ENCODE measurements at regions not wholly inside any gene's neighbourhood (a gene's known extent, or its start where the extent isn't known, plus 50 kb on each side); places are given as distances from the start of the nearest gene placed in this dataset.

- H3K27ac ChIP-seq = no peak overlapping the region
- H3K4me3 ChIP-seq = no peak overlapping the region
- no peaks in the 10 kb centered on the region for H3K9me3 ChIP-seq
- DNase-seq (ENCODE audit: low spot score in 2 of 2) = no peak
- 85% methylated on average over 6 of the region's 6 CpGs for WGBS
- no peaks in the 10 kb centered on the region for H3K36me3 ChIP-seq
- TF ChIP-seq EP300 (IDR thresholded peaks at IDR 0.05) = no peak
- TF ChIP-seq POLR2AphosphoS5 (IDR thresholded peaks at IDR 0.05) = no peak
- TF ChIP-seq CTCF (IDR thresholded peaks at IDR 0.05) = no peak
- TF ChIP-seq POLR2A (IDR thresholded peaks at IDR 0.05) = no peak
- no peaks in the 10 kb centered on the region for H3K27me3 ChIP-seq
- H3K4me1 ChIP-seq = no peaks in the 10 kb centered on the region
Measured at GRCh38 chr1:208556461-208556860, 312.3 kb upstream of the PLXNA2 start.

GRCh38 chr1:208557046-208557722, 313.0 kb upstream of the PLXNA2 start:
- no peaks in the 10 kb centered on the region for H3K4me1 ChIP-seq
- TF ChIP-seq EP300 (IDR thresholded peaks at IDR 0.05) (no peak), POLR2A (IDR thresholded peaks at IDR 0.05) (no peak), POLR2AphosphoS5 (IDR thresholded peaks at IDR 0.05) (no peak), CTCF (IDR thresholded peaks at IDR 0.05) (no peak)
- DNase-seq (ENCODE audit: low spot score in 2 of 2) = no peak
- WGBS = 51% methylated on average over 2 of the region's 2 CpGs
- no peak overlapping the region for H3K4me3 ChIP-seq
- no peaks in the 10 kb centered on the region for H3K36me3 ChIP-seq
- H3K9me3 ChIP-seq = no peaks in the 10 kb centered on the region
- no peaks in the 10 kb centered on the region for H3K27me3 ChIP-seq
- no peak overlapping the region for H3K27ac ChIP-seq

- WGBS = 69% methylated on average over 3 of the region's 3 CpGs
Measured at GRCh38 chr1:208557723-208558094, 313.5 kb upstream of the PLXNA2 start.

GRCh38 chr1:208559597-208560329, 315.6 kb upstream of the PLXNA2 start:
- Histone ChIP-seq H3K4me1 (no peaks in the 10 kb centered on the region), H3K4me3 (no peak overlapping the region), H3K27me3 (peaks cover 3% of the 10 kb centered on the region), H3K9me3 (no peaks in the 10 kb centered on the region), H3K27ac (no peak overlapping the region), H3K36me3 (no peaks in the 10 kb centered on the region)
- TF ChIP-seq POLR2A (IDR thresholded peaks at IDR 0.05) = no peak
- TF ChIP-seq POLR2AphosphoS5 (IDR thresholded peaks at IDR 0.05) = no peak
- TF ChIP-seq EP300 (IDR thresholded peaks at IDR 0.05) = no peak
- no peak for TF ChIP-seq CTCF (IDR thresholded peaks at IDR 0.05)
- DNase-seq (ENCODE audit: low spot score in 2 of 2) = no peak
- WGBS = 92% methylated on average over 6 of the region's 6 CpGs

More at GRCh38 chr1:208557723-208558094, 313.5 kb upstream of the PLXNA2 start:
- Histone ChIP-seq H3K4me3 (no peak overlapping the region), H3K4me1 (no peaks in the 10 kb centered on the region), H3K9me3 (no peaks in the 10 kb centered on the region), H3K27me3 (no peaks in the 10 kb centered on the region), H3K36me3 (no peaks in the 10 kb centered on the region), H3K27ac (no peak overlapping the region)
- no peak for TF ChIP-seq CTCF (IDR thresholded peaks at IDR 0.05)
- no peak for TF ChIP-seq EP300 (IDR thresholded peaks at IDR 0.05)
- TF ChIP-seq POLR2AphosphoS5 (IDR thresholded peaks at IDR 0.05) = no peak
- no peak for TF ChIP-seq POLR2A (IDR thresholded peaks at IDR 0.05)
- DNase-seq (ENCODE audit: low spot score in 2 of 2) = no peak

- Histone ChIP-seq H3K4me3 (no peak overlapping the region), H3K27ac (no peak overlapping the region), H3K36me3 (no peaks in the 10 kb centered on the region), H3K4me1 (no peaks in the 10 kb centered on the region), H3K27me3 (peaks cover 3% of the 10 kb centered on the region), H3K9me3 (no peaks in the 10 kb centered on the region)
- 54% methylated on average over 3 of the region's 3 CpGs for WGBS
- no peak for TF ChIP-seq EP300 (IDR thresholded peaks at IDR 0.05)
- no peak for TF ChIP-seq CTCF (IDR thresholded peaks at IDR 0.05)
- TF ChIP-seq POLR2A (IDR thresholded peaks at IDR 0.05) = no peak
- TF ChIP-seq POLR2AphosphoS5 (IDR thresholded peaks at IDR 0.05) = no peak
- no peak for DNase-seq (ENCODE audit: low spot score in 2 of 2)
Measured at GRCh38 chr1:208562151-208562960, 318.2 kb upstream of the PLXNA2 start.
